D721Med (cell line): ENCODE measurements at regions not wholly inside any gene's neighbourhood (a gene's known extent, or its start where the extent isn't known, plus 50 kb on each side); places are given as distances from the start of the nearest gene placed in this dataset.
"Not testable (repeated sequence)": the region's sequence is repeated elsewhere in the genome, so short reads cannot be mapped to it uniquely, and the experiment has no call there.

Experiments
- DNase-seq: peaks from one replicate; pipeline ENCODE4 v3.0.0; 2011; ENCODE audit warnings: low spot score; ENCODE audit not compliant: insufficient read length
- FAIRE-seq: peaks from 2 replicates; lab custom pipeline; 2011; peaks lifted over from hg19 to GRCh38; lab: Jason Lieb, UNC
- TF ChIP-seq, protein P1 (sequence below): IDR thresholded peaks from 2 replicates; pipeline ENCODE4 v1.5.1; 2012; ENCODE audit warnings: mild to moderate bottlenecking, control low read depth; ENCODE audit not compliant: insufficient read depth; ENCODE audit errors: missing control alignments

DNA sequence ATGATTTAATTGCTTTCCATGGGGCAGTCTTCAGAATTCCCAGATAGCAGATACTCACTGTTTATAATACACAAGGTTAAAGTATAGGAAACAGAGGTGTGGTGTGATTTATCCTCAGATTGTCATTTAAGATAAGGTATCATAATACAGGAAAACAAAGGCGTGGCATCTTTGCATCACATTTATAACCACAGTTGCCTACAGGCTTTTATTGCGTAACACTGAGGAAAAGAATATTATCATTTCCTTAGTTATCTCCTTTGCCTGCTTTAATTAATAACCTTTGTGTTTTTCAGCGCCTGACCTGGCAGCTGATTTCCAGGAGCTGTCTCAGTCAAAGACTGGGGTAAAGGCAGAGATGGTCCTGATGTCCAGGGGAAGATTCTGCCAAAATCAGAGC is 68.8 kb downstream of the SSX7 start:
- FAIRE-seq (no peak), DNase-seq (no peak)
- TF ChIP-seq, protein P1, sequence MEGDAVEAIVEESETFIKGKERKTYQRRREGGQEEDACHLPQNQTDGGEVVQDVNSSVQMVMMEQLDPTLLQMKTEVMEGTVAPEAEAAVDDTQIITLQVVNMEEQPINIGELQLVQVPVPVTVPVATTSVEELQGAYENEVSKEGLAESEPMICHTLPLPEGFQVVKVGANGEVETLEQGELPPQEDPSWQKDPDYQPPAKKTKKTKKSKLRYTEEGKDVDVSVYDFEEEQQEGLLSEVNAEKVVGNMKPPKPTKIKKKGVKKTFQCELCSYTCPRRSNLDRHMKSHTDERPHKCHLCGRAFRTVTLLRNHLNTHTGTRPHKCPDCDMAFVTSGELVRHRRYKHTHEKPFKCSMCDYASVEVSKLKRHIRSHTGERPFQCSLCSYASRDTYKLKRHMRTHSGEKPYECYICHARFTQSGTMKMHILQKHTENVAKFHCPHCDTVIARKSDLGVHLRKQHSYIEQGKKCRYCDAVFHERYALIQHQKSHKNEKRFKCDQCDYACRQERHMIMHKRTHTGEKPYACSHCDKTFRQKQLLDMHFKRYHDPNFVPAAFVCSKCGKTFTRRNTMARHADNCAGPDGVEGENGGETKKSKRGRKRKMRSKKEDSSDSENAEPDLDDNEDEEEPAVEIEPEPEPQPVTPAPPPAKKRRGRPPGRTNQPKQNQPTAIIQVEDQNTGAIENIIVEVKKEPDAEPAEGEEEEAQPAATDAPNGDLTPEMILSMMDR, result no peak

DNA sequence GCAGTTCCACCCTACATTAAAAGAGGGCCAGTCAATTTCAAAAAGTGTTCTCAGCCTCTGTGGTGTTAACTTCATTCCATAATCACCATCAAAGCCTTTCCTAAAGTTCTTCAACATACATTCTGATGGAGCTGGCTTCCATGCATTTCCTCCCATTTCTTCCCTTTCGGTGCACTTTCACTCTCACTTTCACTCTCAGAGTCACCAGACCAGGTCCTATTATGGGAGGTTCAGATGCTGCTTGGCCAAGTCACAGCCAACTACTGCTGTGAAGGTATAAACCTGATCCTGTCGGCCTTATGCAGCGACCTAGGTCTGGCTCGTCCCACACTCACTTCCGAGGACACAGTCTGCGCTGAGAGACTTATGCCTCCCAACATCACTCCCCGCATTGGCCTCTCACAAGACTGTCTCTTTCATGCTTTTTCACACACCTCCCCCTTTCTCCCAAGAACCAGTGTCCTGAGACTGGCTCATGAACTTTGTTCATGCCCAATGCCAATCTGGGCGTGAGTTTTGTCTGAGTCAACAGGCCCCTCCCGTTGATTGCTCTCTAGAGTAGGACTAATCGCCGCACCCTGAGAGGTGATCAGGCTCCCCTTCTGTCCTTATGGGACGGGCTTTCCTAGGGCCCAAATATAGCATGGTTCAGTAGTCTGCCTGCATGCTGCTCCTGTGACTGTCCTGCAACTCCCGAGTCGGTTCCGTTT is 60.8 kb upstream of the XAGE1B start:
- FAIRE-seq (no peak), DNase-seq (no peak)
- TF ChIP-seq, protein P1, result no peak

DNA sequence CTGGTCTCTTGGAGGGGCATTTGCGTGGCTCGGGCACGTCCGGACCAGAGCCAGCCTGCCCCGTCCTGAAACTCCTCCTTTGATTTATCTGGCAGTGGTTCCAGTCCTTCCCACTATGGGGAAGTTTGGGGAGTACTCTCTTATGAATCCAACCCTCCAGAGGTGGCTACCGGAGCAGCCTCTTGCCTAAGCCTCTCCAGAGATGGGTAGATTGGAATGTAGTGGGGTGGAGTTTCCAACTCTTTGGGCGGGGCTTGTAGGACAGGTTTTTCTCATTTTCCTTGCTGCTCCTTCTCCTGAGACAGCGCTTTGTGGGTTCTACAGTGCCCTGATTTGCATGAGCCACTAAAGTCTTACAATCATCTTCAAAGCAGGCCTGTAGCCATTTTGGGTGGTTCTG is 60.1 kb upstream of the XAGE1B start:
- DNase-seq (no peak), FAIRE-seq (no peak)
- TF ChIP-seq, protein P1, result no peak

DNA sequence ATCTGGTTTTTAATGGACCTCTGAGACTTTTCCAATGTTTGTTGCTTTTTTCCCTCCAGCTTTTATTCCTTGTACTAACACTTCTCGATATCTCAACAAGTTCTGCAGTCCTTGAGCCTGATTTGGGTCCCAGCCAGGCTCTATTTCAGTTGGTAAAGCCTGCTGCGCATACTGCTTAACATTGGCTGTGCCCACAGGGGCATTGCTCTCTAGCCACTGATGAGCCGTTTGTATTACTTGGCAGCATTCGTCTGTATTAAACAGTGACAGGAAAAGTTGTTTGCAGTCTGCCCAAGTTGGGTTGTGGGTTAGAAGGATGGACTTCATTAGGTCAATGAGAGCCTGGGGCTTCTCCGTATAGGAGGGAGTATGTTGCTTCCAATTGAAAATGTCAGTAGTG is 59.6 kb upstream of the XAGE1B start:
- FAIRE-seq, result no peak
- no peak for DNase-seq

DNA sequence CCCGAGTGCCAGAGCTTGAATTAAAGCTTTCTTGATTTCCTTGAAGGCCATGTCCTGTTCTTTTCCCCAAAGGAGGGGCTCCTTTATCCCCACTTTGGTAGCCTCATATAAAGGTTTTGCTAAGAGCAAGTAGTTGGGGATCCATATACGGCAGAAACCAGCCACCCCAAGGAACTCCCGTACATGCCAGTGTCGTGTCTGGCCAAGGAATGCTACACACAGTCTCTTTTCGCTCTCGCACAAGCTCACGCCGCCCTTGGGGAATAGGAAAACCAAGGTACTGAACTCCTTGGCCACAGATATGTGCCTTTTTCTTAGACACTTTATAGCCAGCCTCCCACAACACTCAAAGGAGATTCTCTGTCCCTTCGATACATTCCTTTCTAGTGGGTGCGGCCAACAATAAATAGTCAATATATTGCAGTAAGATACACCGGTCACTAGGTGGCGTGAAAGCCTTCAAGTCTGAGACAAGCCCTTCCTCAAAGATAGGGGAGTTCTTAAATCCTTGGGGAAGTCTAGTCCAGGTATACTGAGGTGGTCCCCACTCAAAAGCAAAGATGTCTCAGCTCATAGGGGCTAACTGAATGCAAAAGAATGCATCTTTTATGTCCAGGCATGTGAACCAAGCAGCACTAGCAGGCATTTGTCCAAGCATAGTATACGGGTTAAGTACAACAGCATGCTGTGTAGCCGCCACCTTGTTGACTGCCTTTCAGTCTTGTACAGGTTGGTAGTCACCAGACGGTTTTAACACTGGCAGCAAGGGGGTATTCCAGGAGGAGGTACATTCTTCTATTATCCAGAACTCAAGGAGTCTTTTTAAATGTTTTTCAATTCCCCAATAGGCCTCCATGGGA is 57.8 kb upstream of the XAGE1B start:
- DNase-seq (no peak), FAIRE-seq (peak; percentile 84)
- TF ChIP-seq, protein P1, result peak; percentile 55

More for the DNA sequence above, 59.6 kb upstream of the XAGE1B start:
- TF ChIP-seq, protein P1, result no peak

DNA sequence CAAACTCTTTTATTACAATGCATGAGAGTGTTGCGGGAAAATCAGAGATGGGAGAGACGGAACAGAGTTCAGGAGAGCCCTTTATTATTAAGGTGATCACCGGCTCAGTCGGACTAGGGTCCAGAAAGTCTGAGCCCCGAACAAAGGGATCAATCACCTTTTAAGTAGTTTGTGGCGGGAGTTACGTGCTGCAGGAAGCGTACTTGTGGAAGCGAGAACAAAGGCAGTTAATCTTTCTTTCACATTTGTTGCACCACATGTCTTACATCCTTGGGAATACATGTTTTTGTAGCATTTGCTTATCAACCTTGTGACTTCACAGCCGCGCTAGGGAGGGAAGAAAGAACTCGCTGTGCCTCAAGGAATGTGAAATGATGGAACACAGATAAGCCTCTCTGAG is 51.3 kb upstream of the XAGE1B start:
- FAIRE-seq, DNase-seq: not testable (repeated sequence)
